GM18867 (cell line): ENCODE measurements at regions not wholly inside any gene's neighbourhood (a gene's known extent, or its start where the extent isn't known, plus 50 kb on each side); places are given as distances from the start of the nearest gene placed in this dataset.
A peak's percentile ranks its signal among the peaks of the same experiment; 100 is the strongest.
"Not testable (repeated sequence)": the region's sequence is repeated elsewhere in the genome, so short reads cannot be mapped to it uniquely, and the experiment has no call there.

Source experiments
- ATAC-seq: cut with Tn5 transposase; IDR thresholded peaks from one replicate; pipeline ENCODE4 v1.9.1; 2021; ENCODE audit warnings: mild to moderate bottlenecking, moderate library complexity; ENCODE audit not compliant: unreplicated experiment

GRCh38 chr4:154982187-154983047 lies 201.3 kb downstream of the RBM46 start:
- peak; percentile 49 for ATAC-seq

- peak; percentile 6 for ATAC-seq
Observed at GRCh38 chr4:154983714-154984113, 202.6 kb downstream of the RBM46 start.

GRCh38 chr4:154984148-154984547 lies 203.1 kb downstream of the RBM46 start:
- peak; percentile 100 for ATAC-seq

DNA sequence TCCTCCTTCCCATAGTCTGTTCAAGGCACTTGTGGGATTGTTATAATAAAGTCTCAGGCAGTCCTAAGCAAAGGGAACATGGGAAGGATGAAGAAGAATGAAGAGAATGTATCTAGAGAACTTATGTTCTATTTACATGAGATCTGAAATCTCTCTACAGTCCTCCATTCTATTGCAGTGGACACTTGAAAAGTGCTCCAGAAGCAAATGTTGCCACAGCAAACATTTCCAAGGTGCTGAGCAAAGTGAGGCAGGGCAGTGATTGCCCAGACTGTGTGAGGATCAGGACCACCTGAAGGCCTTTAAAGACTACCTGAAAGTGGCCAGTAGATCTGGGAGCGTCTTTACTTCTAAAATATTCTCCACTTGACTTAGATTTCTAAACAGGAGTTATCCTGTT lies 203.5 kb downstream of the RBM46 start:
- ATAC-seq = no peak

DNA sequence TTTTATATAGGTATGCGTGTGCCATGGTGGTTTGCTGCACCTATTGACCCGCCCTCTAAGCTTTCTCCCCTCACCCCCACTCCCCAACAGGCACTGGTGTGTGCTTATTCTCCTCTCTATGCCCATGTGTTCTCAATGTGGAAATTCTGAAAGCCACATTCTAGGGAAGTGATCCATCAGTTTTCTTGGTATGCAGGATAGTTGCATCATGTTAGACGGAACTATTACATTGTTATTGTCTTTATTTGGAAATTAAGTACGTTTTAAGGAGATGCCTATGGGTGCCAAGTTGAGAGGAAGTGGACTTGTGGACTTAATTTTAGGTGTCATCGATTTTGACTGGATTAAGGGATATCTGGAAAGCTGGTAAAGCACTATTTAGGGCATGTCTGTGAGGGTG lies 204.6 kb downstream of the RBM46 start:
- no peak for ATAC-seq

- no peak for ATAC-seq
Observed at GRCh38 chr4:154988511-154988910, 207.4 kb downstream of the RBM46 start.

- no peak for ATAC-seq
Observed at GRCh38 chr4:154989511-154989910, 208.4 kb downstream of the RBM46 start.

DNA sequence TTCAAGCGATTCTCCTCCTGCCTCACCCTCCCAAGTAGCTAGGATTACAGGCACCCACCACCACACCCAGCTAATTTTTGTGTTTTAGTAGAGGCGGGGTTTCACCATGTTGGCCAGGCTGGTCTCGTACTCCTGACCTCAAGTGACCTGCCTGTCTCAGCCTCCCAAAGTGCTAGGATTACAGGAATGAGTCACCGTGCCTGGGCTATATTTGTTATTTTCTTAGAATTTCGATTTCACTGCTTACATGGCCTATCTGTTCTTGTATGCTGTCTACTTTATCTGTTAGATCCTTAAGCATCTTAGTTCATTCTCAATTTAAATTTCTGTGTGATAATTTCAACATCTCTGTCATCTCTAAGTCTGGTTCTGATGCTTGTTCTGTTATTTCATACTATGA lies 210.6 kb upstream of the NPY2R start:
- ATAC-seq = not testable (repeated sequence)

DNA sequence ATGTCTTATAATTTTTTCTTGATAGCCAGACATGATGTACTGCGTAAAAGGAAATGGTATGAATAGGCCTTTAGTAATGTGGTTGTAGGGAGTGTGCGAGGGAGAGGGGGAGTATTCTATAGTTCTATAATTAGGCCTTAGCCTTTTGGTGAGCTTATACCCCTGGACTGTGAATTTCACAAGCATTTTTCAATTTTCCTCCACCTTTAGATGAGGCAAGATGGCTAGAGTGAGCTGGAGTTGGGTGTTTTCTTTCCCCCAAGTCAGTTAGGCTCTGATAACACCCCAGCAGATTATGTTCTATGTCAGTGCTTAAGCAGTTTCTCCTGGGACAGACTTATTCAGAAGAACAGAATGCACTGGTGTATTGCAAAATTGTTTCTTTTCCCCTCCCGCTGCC lies 210.2 kb upstream of the NPY2R start:
- ATAC-seq = no peak

- no peak for ATAC-seq
Observed at GRCh38 chr4:154998773-154999172, 209.7 kb upstream of the NPY2R start.

- ATAC-seq = no peak
Observed at GRCh38 chr4:154999950-155000578, 208.4 kb upstream of the NPY2R start.

- ATAC-seq = no peak
Observed at GRCh38 chr4:155001251-155001650, 207.2 kb upstream of the NPY2R start.

DNA sequence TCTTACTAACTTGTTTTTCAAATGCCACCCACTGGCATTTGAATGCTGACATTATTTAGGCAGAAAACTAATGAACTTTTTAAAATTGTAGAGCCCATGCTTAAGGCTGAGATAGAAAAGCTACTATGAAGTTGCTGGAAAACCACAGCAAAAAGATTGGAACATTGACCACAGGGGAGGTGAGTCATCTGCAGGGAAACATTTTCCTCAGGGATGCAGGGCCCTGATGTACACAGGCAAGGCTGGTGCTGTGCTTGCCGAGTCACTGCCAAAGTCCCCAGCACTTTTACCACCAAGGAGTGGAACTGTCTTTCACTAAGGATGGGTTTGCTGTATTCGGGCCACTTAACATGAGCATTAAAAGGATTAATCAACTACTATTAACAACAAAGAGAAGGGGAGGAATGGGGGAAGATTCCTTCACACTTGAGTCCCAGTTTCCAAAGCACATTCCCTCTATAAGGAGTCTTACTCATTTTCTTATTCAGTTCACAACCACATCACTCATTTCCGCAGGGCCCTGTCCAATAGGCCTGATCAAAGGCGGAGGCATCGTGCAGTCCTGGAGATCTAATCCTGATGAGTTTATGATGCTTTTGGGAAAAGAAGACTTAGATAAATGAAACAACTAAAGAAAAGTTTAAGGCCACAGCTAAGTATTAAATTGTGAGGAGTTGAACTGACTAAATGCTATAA lies 202.9 kb upstream of the NPY2R start:
- ATAC-seq = no peak

- no peak for ATAC-seq
Observed at GRCh38 chr4:155007660-155008176, 200.7 kb upstream of the NPY2R start.

DNA sequence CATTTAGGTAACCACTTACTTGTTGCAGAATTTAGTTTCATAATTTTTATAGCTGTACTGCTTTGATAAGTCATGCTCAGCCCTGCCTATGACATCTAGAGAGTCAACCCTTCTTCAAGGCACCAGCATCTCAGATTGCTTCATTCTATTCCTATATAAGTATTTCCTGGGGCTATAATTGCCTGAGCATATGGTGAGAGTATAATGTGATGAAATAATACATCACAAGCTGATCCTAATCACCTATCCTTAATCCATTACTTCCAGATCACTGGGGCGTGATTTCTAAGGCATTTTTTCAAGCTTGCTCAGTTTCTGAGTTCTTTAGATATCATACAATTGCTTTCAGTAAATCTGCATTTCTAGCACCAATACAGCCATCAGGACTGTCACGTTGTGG lies 200.0 kb upstream of the NPY2R start:
- no peak for ATAC-seq

DNA sequence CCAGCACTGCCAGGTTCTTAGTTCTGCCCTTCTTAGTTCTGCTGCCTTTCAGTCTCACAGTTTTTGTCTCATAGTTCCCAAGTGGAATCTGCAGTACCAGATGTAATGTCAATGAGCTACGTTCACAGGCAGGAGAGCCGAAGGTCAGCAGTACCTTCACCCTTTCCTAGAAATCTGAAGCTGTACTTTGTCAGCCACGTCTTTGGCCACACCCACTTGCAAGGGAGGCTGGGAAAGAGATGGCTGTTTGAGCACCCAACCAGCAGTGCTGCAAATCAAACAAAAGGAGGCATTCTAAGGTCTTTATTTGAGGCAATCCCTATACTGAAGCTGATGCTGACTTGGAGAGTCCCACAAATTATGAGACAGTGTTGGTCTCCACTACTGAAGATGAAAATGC lies 199.1 kb upstream of the NPY2R start:
- ATAC-seq = no peak

DNA sequence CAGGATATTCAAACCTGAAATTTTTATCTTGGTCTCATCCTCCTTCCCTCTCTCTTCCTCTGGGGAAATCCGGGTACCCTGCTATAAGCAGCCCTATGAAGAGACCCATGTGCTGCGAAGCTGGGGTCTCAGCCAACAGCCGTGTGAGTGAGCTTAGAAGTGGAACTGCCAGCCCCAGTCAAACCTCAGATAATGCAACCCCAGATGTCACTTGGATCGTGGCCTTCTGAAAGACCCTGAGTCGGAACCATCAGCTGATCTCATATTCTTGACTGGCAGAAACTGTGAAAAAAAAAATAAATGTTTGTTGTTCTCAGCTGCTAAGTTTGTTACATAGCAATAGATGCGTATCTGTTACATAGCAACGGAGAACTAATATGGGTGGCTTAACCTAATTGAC lies 198.1 kb upstream of the NPY2R start:
- no peak for ATAC-seq

- ATAC-seq = no peak
Observed at GRCh38 chr4:155011163-155011780, 197.2 kb upstream of the NPY2R start.

GRCh38 chr4:155012469-155012868 lies 196.0 kb upstream of the NPY2R start:
- no peak for ATAC-seq

DNA sequence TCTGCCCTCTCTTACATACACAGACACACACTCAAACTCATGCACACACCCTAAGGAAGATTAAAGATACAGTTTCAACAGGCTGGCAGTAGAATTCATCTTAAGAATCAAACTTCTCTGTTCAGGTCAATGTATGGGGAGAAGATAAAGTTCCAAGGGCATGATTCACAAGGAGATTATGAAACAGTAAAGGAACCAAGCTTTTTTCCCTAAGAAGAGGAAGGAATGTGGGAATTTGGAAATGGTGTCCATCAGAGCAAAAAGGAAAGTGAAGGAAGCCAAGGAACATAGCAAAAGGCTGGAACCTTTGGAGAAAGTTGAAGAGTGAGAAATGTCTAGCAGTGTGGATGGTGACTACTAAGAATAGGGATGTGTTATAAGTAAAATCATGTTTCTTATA lies 191.0 kb upstream of the NPY2R start:
- ATAC-seq = no peak

DNA sequence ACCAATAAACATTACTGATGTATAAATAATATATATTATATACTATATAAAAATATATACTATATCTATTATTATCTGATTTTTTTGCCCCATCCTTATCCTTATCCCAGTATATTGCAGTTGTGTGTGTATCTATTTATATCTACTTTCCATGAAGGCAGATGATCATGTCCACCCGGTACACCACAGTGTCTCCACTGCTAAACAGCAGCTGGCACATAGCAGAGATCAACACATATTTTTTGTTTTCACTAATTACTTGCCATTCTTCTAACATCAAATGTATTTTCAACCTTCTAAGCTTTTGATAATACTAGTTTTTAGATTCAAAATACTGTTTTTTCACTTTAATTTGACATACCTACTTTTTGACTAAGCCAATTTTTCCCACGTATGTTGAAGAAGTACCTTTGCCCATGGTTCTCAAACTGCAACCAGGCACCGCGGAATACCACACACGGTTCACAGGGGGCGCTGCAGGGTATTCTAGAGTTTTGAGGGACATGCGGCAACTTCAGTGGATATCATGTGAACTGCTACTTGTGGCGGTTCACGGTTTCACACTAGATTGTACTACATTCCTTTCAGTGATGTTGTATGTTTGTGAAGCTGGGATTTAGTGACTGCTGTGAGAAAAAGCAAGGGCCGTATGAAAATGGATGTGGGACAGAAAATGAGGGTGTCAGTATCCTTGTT lies 182.5 kb upstream of the NPY2R start:
- peak; percentile 92 for ATAC-seq
